Neuron (in vitro differentiated cells): ENCODE measurements at regions not wholly inside any gene's neighbourhood (a gene's known extent, or its start where the extent isn't known, plus 50 kb on each side); places are given as distances from the start of the nearest gene placed in this dataset.

Experiments used
- H2AFZ ChIP-seq: one replicate; pipeline ENCODE4 v1.6.1; 2013; ENCODE audit warnings: low read depth, mild to moderate bottlenecking, inconsistent platforms, low read length, moderate library complexity
- H3K27me3 ChIP-seq: one replicate; pipeline ENCODE4 v1.6.1; 2013; ENCODE audit warnings: low read length; ENCODE audit not compliant: insufficient read depth
- H3K36me3 ChIP-seq: one replicate; pipeline ENCODE4 v1.6.1; 2013; ENCODE audit warnings: low read length; ENCODE audit not compliant: insufficient read depth
- H3K4me1 ChIP-seq: one replicate; pipeline ENCODE4 v1.6.1; 2013; ENCODE audit warnings: low read length; ENCODE audit not compliant: insufficient read depth
- H3K4me3 ChIP-seq: 2 replicates; pipeline ENCODE4 v1.5.1; 2013; ENCODE audit warnings: mild to moderate bottlenecking, low read length, moderate library complexity
- H3K9me3 ChIP-seq: one replicate; pipeline ENCODE4 v1.6.1; 2013; ENCODE audit warnings: low read length

DNA sequence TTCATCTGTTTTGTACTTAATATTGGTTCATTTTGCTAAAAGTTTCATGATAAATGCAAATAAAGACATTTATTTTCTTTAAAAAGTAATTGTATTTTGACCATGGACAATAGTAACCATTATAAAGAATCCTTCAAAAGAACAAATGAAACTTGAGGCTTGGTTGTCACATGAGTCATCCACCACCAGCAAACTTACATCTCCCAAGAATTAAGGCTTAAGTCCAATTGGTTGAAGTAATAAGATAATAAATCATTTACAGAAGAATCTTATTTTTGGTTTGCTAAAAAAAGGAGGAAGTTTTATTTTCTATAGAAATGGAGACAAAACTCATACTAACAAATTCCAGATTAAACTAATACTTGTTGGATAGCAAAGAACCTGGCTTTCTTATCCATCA, 84.8 kb upstream of the KITLG start:
- H3K9me3 ChIP-seq = no peaks in the 10 kb centered on the region
- H3K36me3 ChIP-seq = no peaks in the 10 kb centered on the region
- H3K27me3 ChIP-seq = no peaks in the 10 kb centered on the region
- no peak overlapping the region for H3K4me3 ChIP-seq
- no peaks in the 10 kb centered on the region for H3K4me1 ChIP-seq
- no peak overlapping the region for H2AFZ ChIP-seq

DNA sequence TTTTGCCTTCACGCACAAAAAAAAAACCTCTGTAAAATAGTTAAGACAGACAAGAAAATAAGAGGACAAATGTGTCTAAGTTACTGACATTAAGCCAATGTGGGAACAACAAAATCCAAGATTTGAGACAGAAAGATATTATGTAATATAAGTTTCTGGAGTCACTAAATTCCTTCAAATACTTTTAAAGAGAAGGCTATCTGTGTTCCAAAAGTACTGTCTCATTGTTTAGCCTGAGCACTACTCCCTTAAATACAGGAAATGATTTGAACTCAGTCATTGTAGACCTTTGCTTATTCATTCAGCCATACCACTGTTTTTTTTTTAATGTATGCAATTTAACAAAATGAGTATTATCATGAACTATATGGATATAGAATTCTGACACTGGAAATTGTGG, 82.7 kb upstream of the KITLG start:
- no peaks in the 10 kb centered on the region for H3K27me3 ChIP-seq
- no peak overlapping the region for H3K4me3 ChIP-seq
- H3K9me3 ChIP-seq = no peaks in the 10 kb centered on the region
- no peaks in the 10 kb centered on the region for H3K4me1 ChIP-seq
- H2AFZ ChIP-seq = no peak overlapping the region
- no peaks in the 10 kb centered on the region for H3K36me3 ChIP-seq

DNA sequence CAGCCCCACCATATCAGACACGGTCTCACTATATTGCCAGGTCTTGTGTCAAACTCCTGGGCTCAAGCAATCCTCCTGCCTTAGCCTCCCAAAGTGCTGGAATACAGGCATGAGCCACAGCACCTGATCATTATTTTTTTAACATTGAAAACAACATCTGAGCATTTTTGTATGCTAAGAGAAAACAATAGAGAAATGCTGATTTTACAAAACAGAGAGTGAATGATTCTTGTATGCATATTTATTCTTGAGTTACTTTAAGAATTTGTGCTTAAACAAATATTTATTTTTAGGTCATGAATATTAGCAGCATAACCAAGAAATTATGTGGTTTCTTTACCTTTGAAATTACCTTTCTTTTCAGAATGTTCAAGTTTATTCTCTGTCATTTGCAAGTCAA, 81.8 kb upstream of the KITLG start:
- Histone ChIP-seq H2AFZ (no peak overlapping the region), H3K36me3 (no peaks in the 10 kb centered on the region), H3K27me3 (no peaks in the 10 kb centered on the region), H3K9me3 (no peaks in the 10 kb centered on the region), H3K4me1 (no peaks in the 10 kb centered on the region), H3K4me3 (no peak overlapping the region)

DNA sequence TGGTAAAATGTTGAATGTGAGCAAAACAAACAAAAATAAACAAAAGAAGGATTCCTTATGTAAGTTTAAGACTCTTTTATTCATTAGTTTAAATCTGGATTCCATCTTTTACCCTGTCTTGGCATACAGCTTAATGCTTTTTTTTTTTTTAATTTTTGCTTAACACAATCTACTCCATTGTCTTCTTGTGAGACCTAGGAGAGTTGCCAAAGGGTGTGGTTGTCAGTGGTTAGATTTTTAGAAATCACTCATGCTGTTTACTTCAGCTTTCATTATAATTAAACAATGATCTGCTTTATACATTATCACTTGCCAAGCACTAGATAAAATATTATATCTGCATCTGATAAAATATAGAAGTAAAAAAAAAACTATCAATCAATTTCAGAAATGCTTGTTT, 77.7 kb upstream of the KITLG start:
- Histone ChIP-seq H3K36me3 (no peaks in the 10 kb centered on the region), H3K4me3 (no peak overlapping the region), H3K4me1 (no peaks in the 10 kb centered on the region), H3K9me3 (no peaks in the 10 kb centered on the region), H3K27me3 (no peaks in the 10 kb centered on the region), H2AFZ (no peak overlapping the region)

DNA sequence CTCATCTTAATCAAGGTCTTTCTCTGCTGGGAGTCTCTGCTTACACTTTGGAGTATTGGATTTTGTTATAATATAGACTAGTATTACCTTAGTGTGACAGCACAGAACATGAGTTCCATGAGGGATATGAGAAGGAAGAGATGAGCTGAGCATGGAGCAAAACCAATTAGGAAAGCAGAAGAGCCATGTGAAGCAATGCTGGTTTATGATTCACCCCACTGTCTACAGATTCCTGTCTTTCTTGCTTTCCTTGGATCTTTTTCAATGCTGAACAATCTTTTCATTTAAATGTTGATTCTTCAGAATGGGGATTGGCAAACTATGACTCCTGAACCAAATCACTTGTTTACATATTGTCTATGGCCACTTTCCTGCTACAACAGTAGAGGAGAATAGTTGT, 70.4 kb upstream of the KITLG start:
- H3K4me1 ChIP-seq = no peaks in the 10 kb centered on the region
- H2AFZ ChIP-seq = no peak overlapping the region
- no peaks in the 10 kb centered on the region for H3K36me3 ChIP-seq
- H3K9me3 ChIP-seq = no peaks in the 10 kb centered on the region
- H3K4me3 ChIP-seq = no peak overlapping the region
- no peaks in the 10 kb centered on the region for H3K27me3 ChIP-seq

DNA sequence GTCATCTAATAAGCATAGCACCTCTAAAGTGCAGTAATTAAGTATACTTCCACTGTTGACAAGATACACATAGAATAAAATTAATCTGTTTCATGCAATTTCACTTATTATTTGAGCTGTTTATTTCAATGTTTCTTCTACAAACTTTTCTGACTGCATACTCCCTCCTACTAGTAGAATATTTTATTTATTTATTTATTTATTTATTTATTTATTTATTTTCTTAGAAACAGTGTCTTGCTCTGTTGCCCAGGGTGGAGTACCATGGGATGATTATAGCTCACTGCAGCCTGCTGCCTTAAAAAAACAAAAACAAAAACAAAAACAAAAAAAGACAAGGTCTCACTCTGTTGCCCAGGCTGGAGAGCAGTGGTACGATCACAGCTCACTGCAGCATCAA, 68.4 kb upstream of the KITLG start:
- Histone ChIP-seq H3K4me3 (no peak overlapping the region), H2AFZ (no peak overlapping the region), H3K27me3 (no peaks in the 10 kb centered on the region), H3K36me3 (no peaks in the 10 kb centered on the region), H3K4me1 (no peaks in the 10 kb centered on the region), H3K9me3 (no peaks in the 10 kb centered on the region)

DNA sequence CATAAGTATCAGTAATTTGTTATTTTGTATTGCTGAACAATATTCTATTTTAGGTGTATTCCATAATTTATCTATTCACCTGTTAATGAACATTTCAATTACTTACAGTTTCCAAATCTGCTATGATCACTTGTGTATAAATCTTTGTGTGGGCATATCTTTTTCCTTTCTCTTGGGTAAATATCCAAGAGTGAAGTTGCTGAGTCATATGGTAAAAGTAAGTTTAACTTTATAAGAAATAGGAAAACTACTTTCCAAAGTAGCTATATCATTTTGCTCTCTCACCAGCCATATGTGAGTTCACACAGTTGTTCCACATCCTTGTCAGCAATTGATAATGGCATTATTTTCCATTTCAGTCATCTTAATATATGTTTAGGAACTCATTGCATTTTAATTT, 66.6 kb upstream of the KITLG start:
- Histone ChIP-seq H3K36me3 (no peaks in the 10 kb centered on the region), H3K4me3 (no peak overlapping the region), H3K9me3 (no peaks in the 10 kb centered on the region)

DNA sequence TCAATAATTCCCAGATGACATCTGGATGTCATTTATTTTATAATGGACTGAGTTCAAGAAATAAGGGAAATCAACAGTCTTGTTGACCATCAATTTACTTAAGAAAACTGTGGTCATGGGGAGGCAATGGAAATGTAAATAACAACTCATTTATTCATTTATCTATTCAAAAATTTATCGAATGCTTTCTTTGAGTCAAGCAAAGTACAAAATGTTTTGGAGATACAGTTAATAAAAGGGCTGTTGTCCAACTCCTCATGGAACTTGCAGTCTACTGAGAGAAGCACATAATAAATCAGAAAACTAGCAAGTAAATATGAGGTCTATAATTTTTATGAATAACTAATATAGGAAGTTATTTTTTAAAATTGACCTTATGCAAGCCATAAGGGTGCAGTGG, 65.5 kb upstream of the KITLG start:
- H3K4me3 ChIP-seq = no peak overlapping the region
- no peaks in the 10 kb centered on the region for H3K9me3 ChIP-seq
- H3K4me1 ChIP-seq = no peaks in the 10 kb centered on the region
- no peak overlapping the region for H2AFZ ChIP-seq
- H3K36me3 ChIP-seq = no peaks in the 10 kb centered on the region
- no peaks in the 10 kb centered on the region for H3K27me3 ChIP-seq

More for the DNA sequence above, 66.6 kb upstream of the KITLG start:
- Histone ChIP-seq H2AFZ (no peak overlapping the region), H3K27me3 (no peaks in the 10 kb centered on the region), H3K4me1 (no peaks in the 10 kb centered on the region)

DNA sequence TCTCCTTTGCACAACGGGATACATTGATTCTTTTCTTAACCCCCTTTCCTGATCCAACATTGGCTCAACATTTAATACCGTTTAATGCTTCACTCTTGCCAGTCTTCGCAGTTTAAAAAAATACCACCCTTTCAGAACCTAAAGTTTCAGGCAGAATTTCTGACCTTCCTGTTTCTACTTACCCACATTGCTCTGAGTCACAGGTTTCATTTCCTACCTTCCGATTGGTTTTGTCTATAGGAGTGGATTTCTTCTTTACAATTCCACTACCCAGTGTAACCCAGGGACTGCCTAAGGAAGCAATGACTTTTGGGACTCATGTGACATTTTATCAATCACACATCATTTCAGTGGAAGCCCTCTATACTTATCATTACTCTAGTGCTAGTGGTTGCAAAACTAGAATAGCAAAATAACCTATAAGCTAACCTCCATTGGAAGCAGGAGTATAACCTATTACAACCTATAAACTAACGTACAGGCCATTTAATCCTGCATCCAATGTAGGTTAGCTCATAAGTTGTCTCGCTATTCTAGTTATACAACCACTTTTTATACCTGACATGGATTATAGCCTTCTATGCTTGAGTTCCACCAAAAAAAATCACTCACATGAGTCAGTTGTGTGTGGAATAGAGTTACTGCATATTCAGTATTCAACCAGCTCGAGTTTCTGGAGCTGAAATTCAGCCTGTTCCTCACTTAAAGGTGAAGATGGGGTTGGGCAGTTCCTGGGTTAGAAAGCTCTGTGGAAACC, 64.9 kb upstream of the KITLG start:
- H3K4me3 ChIP-seq = no peak overlapping the region
- no peaks in the 10 kb centered on the region for H3K27me3 ChIP-seq
- no peak overlapping the region for H2AFZ ChIP-seq
- H3K36me3 ChIP-seq = no peaks in the 10 kb centered on the region
- H3K9me3 ChIP-seq = no peaks in the 10 kb centered on the region
- no peaks in the 10 kb centered on the region for H3K4me1 ChIP-seq

DNA sequence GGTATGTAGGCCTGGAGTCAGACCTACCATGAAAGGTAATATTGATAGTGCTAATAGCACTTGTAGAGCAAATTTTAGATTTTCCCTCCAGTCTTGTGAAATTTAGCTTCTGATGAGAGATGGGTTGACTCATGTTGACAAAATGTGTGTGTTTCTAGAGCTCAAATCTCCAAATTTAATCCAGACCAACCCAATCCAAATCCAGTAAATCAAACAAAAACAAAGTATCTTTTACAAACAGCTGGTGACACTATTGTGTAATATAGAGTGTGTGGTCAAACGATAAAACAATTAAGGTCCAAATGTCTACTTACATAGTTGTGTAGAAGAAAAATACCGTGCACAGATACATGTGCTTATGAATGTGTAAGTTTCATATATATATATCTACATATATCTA, 63.4 kb upstream of the KITLG start:
- H3K27me3 ChIP-seq = no peaks in the 10 kb centered on the region
- H3K9me3 ChIP-seq = no peaks in the 10 kb centered on the region
- no peaks in the 10 kb centered on the region for H3K36me3 ChIP-seq
- H3K4me3 ChIP-seq = no peak overlapping the region
- H2AFZ ChIP-seq = no peak overlapping the region
- H3K4me1 ChIP-seq = no peaks in the 10 kb centered on the region

DNA sequence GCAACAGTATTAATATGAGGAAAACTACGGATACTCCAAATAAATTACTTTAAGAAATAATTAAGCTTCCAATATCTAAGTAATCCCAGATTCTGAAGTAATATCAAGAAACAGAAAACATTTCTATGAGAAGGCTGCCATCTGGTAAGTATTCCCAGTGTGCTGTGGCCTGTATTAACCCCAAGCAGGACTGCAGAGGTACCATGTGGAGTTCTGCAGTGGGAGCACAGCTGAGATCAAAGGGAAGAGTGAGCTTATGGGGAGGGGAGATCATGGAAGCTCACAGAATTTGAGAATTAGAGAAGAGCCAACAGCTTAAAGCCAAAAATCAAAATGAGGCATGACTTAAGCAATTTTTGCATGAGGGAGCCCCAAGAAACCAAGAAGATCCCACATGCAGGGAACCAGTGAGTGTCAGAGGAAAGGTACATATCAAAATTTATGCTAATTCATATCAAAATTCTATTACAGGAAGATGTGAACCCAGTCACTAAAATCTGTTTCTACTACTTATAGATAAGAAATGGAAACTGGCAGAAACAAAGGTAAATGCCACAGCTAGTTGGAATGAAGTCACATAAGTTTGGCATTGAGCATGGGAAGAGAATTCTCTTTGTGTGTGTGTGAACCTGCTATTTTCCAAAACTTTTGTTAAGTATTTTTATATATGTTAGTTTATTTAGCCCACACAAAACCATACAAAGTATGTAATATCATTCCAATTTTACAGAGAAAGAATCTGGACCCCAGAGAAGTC, 62.6 kb upstream of the KITLG start:
- H3K27me3 ChIP-seq = no peaks in the 10 kb centered on the region
- no peaks in the 10 kb centered on the region for H3K9me3 ChIP-seq
- no peaks in the 10 kb centered on the region for H3K36me3 ChIP-seq
- no peak overlapping the region for H3K4me3 ChIP-seq
- no peaks in the 10 kb centered on the region for H3K4me1 ChIP-seq
- no peak overlapping the region for H2AFZ ChIP-seq

DNA sequence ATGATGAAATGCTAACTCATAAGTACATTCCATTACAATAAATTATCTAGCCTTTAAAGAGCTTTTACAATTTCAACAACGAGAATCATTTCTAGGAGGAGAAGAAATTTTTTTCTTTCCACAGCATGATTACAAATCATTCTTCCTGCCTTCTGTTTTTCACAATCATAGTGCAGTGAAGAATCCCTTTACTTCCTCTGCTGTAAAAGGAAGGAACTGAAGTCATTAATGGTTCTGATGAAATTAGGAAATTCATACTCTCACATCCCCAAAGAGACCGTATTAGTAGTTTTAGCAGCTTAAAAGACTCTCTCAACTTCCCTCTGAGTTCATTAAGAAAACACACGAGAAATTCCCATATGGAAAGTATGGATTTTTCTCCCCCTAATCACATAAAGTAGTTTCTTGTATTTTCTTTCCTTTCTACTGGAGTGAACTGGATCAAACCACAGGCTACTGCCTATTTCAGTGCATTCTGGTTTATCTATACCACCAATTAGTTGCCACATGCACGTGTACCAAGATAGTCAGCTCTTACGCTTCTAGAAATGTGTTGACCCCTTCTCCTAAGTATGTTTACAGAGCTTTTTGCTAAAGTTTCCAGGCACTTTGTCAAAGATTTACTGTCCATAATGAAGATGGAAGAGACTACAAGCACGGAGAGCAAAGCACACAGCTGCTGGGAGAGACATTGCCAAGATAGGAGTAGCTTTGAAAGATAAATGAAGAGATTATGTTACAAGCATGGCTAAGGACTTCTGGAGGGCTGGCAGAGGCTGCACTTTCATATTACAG, 58.9 kb upstream of the KITLG start:
- no peaks in the 10 kb centered on the region for H3K4me1 ChIP-seq
- no peaks in the 10 kb centered on the region for H3K36me3 ChIP-seq
- H3K27me3 ChIP-seq = no peaks in the 10 kb centered on the region
- no peaks in the 10 kb centered on the region for H3K9me3 ChIP-seq
- no peak overlapping the region for H2AFZ ChIP-seq
- H3K4me3 ChIP-seq = no peak overlapping the region

DNA sequence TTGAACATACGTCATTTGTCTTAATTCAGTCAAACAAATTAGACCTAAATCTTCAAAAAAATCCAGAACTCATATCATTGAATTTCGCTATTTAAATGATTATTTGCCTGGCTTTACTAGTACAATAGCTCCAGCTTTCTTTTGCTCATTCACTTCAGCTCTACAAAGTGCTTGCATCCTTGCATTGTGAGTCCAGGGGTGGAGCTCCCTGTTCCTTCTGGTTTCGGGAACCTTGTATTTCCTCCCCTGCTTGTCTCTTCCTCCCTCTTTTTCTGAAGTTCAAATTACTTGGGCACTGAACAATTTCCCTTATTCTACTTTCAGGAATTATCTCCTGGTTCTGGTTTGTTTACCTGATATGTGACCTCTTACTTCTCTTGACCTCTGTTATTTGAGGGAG, 58.1 kb upstream of the KITLG start:
- H3K36me3 ChIP-seq = no peaks in the 10 kb centered on the region
- H3K27me3 ChIP-seq = no peaks in the 10 kb centered on the region
- no peak overlapping the region for H3K4me3 ChIP-seq
- H3K9me3 ChIP-seq = no peaks in the 10 kb centered on the region
- no peak overlapping the region for H2AFZ ChIP-seq
- no peaks in the 10 kb centered on the region for H3K4me1 ChIP-seq
